Breast epithelium (tissue), 4 donors: ENCODE measurements at regions not wholly inside any gene's neighbourhood (a gene's known extent, or its start where the extent isn't known, plus 50 kb on each side); places are given as distances from the start of the nearest gene placed in this dataset.

Source experiments
- DNase-seq, 2 donors: peaks; one replicate each; pipeline ENCODE4 v3.0.0-alpha.2; 2019; ENCODE audit warnings: low spot score in 2 of 2
- H3K27ac ChIP-seq, 2 donors: fragments of 200-600 bp; sonication (generic) in 1 of 2; one replicate each; pipeline ENCODE4 v1.5.1; 2016 to 2019; ENCODE audit warnings: mild to moderate bottlenecking in 1 of 2
- H3K27me3 ChIP-seq, 2 donors: fragments of 200-600 bp; sonication (generic) in 1 of 2; one replicate each; pipeline versions ENCODE4 v1.5.1 to v1.6.0; 2017 to 2019; ENCODE audit warnings: control low read depth in 1 of 2, mild to moderate bottlenecking in 1 of 2
- H3K36me3 ChIP-seq: fragments of 200-600 bp; one replicate; pipeline ENCODE4 v1.5.1; 2019
- H3K4me1 ChIP-seq, 2 donors: fragments of 200-600 bp; sonication (generic); one replicate each; pipeline ENCODE4 v1.5.1; 2016 to 2019; ENCODE audit warnings: control low read depth in 1 of 2
- H3K4me3 ChIP-seq, 3 donors: fragments of 200-600 bp; sonication (generic); 1 replicate in 2 of 3; 2 replicates in 1 of 3; pipeline ENCODE4 v1.5.1; 2016 to 2019; ENCODE audit warnings: mild to moderate bottlenecking in 3 of 3, moderate library complexity in 2 of 3
- H3K9me3 ChIP-seq, 2 donors: fragments of 200-600 bp; sonication (generic) in 1 of 2; one replicate each; pipeline ENCODE4 v1.5.1; 2016 to 2019; ENCODE audit warnings: control low read depth in 1 of 2
- CTCF ChIP-seq, 3 donors: fragments of 450-650 bp; IDR thresholded peaks; one replicate each; pipeline ENCODE4 v1.5.1; 2016 to 2017; ENCODE audit warnings: antibody characterized with exemption in 3 of 3, mild to moderate bottlenecking in 3 of 3, moderate library complexity in 3 of 3
- POLR2A ChIP-seq: fragments of 450-650 bp; IDR thresholded peaks from one replicate; pipeline ENCODE4 v1.6.1; 2016; ENCODE audit warnings: antibody characterized with exemption, mild to moderate bottlenecking, moderate library complexity
- POLR2AphosphoS5 ChIP-seq, 3 donors: sonication (generic); formaldehyde crosslinking; IDR thresholded peaks; one replicate each; pipeline ENCODE4 v1.6.1; 2017; ENCODE audit warnings: antibody characterized with exemption in 3 of 3
- intact Hi-C: fragments of 100-400 bp; cut with DNase I; formaldehyde crosslinking; loops from one replicate; pipeline ENCODE4 v1.15.1; 2023; ENCODE audit warnings: low total_unique reads

- H3K36me3 ChIP-seq, result no peaks in the 10 kb centered on the region
- H3K4me3 ChIP-seq, result no peak overlapping the region
- DNase-seq, result no peak
- no peaks in the 10 kb centered on the region for H3K27me3 ChIP-seq
- intact Hi-C loops, result no loop called here
- no peak overlapping the region for H3K27ac ChIP-seq
- no peak for TF ChIP-seq POLR2AphosphoS5 (IDR thresholded peaks at IDR 0.05)
- TF ChIP-seq POLR2A, result no peak
- no peak for TF ChIP-seq CTCF (IDR thresholded peaks at IDR 0.05)
- no peaks in the 10 kb centered on the region for H3K4me1 ChIP-seq
- H3K9me3 ChIP-seq, result no peaks in the 10 kb centered on the region
Measured at GRCh38 chr6:106918115-106918514, 56.4 kb downstream of the CD24 start.

GRCh38 chr6:106916891-106917290 lies 57.6 kb downstream of the CD24 start:
- TF ChIP-seq POLR2AphosphoS5 (IDR thresholded peaks at IDR 0.05), result no peak
- no peak for TF ChIP-seq CTCF (IDR thresholded peaks at IDR 0.05)
- no peak for TF ChIP-seq POLR2A
- intact Hi-C loops, result no loop called here
- Histone ChIP-seq H3K9me3 (no peaks in the 10 kb centered on the region), H3K36me3 (no peaks in the 10 kb centered on the region), H3K4me3 (no peak overlapping the region), H3K27ac (no peak overlapping the region), H3K4me1 (no peaks in the 10 kb centered on the region), H3K27me3 (no peaks in the 10 kb centered on the region)
- no peak for DNase-seq

GRCh38 chr6:106913676-106914280 lies 60.8 kb downstream of the CD24 start:
- intact Hi-C loops, result no loop called here
- TF ChIP-seq POLR2AphosphoS5 (IDR thresholded peaks at IDR 0.05) (no peak), CTCF (IDR thresholded peaks at IDR 0.05) (no peak), POLR2A (no peak)
- Histone ChIP-seq H3K4me1 (no peaks in the 10 kb centered on the region), H3K27ac (peak overlapping the region; percentile 71 to 90), H3K9me3 (no peaks in the 10 kb centered on the region), H3K36me3 (no peaks in the 10 kb centered on the region), H3K27me3 (no peaks in the 10 kb centered on the region), H3K4me3 (no peak overlapping the region)
- DNase-seq, result no peak

GRCh38 chr6:106913111-106913510 lies 61.4 kb downstream of the CD24 start:
- TF ChIP-seq POLR2A (no peak), POLR2AphosphoS5 (IDR thresholded peaks at IDR 0.05) (peak in 2 of 3 donors; percentile 20 to 87)
- Histone ChIP-seq H3K4me1 (no peaks in the 10 kb centered on the region), H3K9me3 (no peaks in the 10 kb centered on the region), H3K36me3 (no peaks in the 10 kb centered on the region), H3K4me3 (no peak overlapping the region), H3K27me3 (no peaks in the 10 kb centered on the region), H3K27ac (peak overlapping the region; percentile 85 to 90)
- intact Hi-C loops, result no loop called here
- peak; percentile 61 to 82 for DNase-seq

GRCh38 chr6:106912091-106912490 lies 62.4 kb downstream of the CD24 start:
- Histone ChIP-seq H3K9me3 (no peaks in the 10 kb centered on the region), H3K27me3 (no peaks in the 10 kb centered on the region), H3K27ac (peak overlapping the region; percentile 85 to 90), H3K36me3 (no peaks in the 10 kb centered on the region), H3K4me1 (no peaks in the 10 kb centered on the region), H3K4me3 (no peak overlapping the region)
- TF ChIP-seq POLR2A (no peak), CTCF (IDR thresholded peaks at IDR 0.05) (no peak), POLR2AphosphoS5 (IDR thresholded peaks at IDR 0.05) (no peak)
- intact Hi-C loops, result no loop called here
- no peak for DNase-seq
